HuH-7.5 (cell line): ENCODE measurements at regions not wholly inside any gene's neighbourhood (a gene's known extent, or its start where the extent isn't known, plus 50 kb on each side); places are given as distances from the start of the nearest gene placed in this dataset.

Source experiments
- DNase-seq: peaks from one replicate; pipeline ENCODE4 v3.0.0; 2011; ENCODE audit warnings: low spot score

- no peak for DNase-seq
These were observed 1791.6 kb downstream of the SUCLG1 start for GRCh38 chr2:82667491-82667890.

GRCh38 chr2:82665691-82666090, 1793.4 kb downstream of the SUCLG1 start:
- DNase-seq = no peak

GRCh38 chr2:82657106-82657505, 1802.0 kb downstream of the SUCLG1 start:
- no peak for DNase-seq

- DNase-seq = no peak
These were observed 1802.7 kb downstream of the SUCLG1 start for GRCh38 chr2:82656420-82656819.

GRCh38 chr2:82652117-82652516, 1807.0 kb downstream of the SUCLG1 start:
- no peak for DNase-seq

- DNase-seq = no peak
These were observed 1809.0 kb downstream of the SUCLG1 start for GRCh38 chr2:82650038-82650437.

GRCh38 chr2:82641598-82642180, 1817.4 kb downstream of the SUCLG1 start:
- DNase-seq = no peak

- DNase-seq = no peak
These were observed 1822.6 kb downstream of the SUCLG1 start for GRCh38 chr2:82636402-82637020.

GRCh38 chr2:82599021-82599420, 1860.1 kb downstream of the SUCLG1 start:
- no peak for DNase-seq

- DNase-seq = no peak
These were observed 1862.5 kb downstream of the SUCLG1 start for GRCh38 chr2:82596581-82596980.

- no peak for DNase-seq
These were observed 1867.4 kb downstream of the SUCLG1 start for GRCh38 chr2:82591718-82592117.

- no peak for DNase-seq
These were observed 1882.4 kb downstream of the SUCLG1 start for GRCh38 chr2:82576656-82577055.

GRCh38 chr2:82539280-82539621, 1919.8 kb downstream of the SUCLG1 start:
- no peak for DNase-seq

GRCh38 chr2:82538590-82539279, 1920.3 kb downstream of the SUCLG1 start:
- no peak for DNase-seq

- no peak for DNase-seq
These were observed 1930.8 kb downstream of the SUCLG1 start for GRCh38 chr2:82528288-82528687.

- DNase-seq = no peak
These were observed 1932.0 kb downstream of the SUCLG1 start for GRCh38 chr2:82527124-82527523.

- no peak for DNase-seq
These were observed 1932.8 kb downstream of the SUCLG1 start for GRCh38 chr2:82526277-82526676.

- DNase-seq = no peak
These were observed 1933.3 kb downstream of the SUCLG1 start for GRCh38 chr2:82525744-82526143.

- no peak for DNase-seq
These were observed 1934.3 kb downstream of the SUCLG1 start for GRCh38 chr2:82524826-82525225.

GRCh38 chr2:82511894-82512293, 1947.2 kb downstream of the SUCLG1 start:
- no peak for DNase-seq

- DNase-seq = no peak
These were observed 1950.4 kb downstream of the SUCLG1 start for GRCh38 chr2:82508702-82509101.

GRCh38 chr2:82507657-82508056, 1951.4 kb downstream of the SUCLG1 start:
- no peak for DNase-seq

- no peak for DNase-seq
These were observed 1957.9 kb downstream of the SUCLG1 start for GRCh38 chr2:82501217-82501616.
